ENCODE measurements at regions not wholly inside any gene's neighbourhood (a gene's known extent, or its start where the extent isn't known, plus 50 kb on each side); places are given as distances from the start of the nearest gene placed in this dataset.

GRCh38 chr7:12749069-12749468, 61.6 kb downstream of the ARL4A start:
- intact Hi-C loops (cut with micrococcal nuclease; ENCODE audit: unreplicated experiment), result no loop called here
- no peak for DNase-seq (ENCODE audit: low spot score)
- Histone ChIP-seq H3K27ac (ENCODE audit: low read depth, low read length, poor library complexity, severe bottlenecking) (no peak overlapping the region), H3K79me2 (ENCODE audit: insufficient read depth, low read depth, low read length) (no peaks in the 10 kb centered on the region), H3K4me1 (ENCODE audit: insufficient read depth, low read length, poor library complexity, severe bottlenecking) (no peaks in the 10 kb centered on the region), H2AFZ (ENCODE audit: low read length) (no peak overlapping the region), H3K9me2 (ENCODE audit: insufficient read depth, low read length) (no peaks in the 10 kb centered on the region), H4K20me1 (ENCODE audit: insufficient read depth, low read length) (no peaks in the 10 kb centered on the region), H3K36me3 (ENCODE audit: insufficient read depth, low read length) (no peaks in the 10 kb centered on the region), H3K4me2 (ENCODE audit: low read length) (no peak overlapping the region), H3K4me3 (ENCODE audit: low read depth, low read length, poor library complexity, severe bottlenecking) (no peak overlapping the region), H3K9me3 (ENCODE audit: low read length) (no peaks in the 10 kb centered on the region)
- no TSS peak for BruUV-seq (replicated peaks)
- ChIA-PET POLR2A (no interaction called here), CTCF (ENCODE audit: unreplicated experiment) (no interaction called here)
- TF ChIP-seq, protein P1, sequence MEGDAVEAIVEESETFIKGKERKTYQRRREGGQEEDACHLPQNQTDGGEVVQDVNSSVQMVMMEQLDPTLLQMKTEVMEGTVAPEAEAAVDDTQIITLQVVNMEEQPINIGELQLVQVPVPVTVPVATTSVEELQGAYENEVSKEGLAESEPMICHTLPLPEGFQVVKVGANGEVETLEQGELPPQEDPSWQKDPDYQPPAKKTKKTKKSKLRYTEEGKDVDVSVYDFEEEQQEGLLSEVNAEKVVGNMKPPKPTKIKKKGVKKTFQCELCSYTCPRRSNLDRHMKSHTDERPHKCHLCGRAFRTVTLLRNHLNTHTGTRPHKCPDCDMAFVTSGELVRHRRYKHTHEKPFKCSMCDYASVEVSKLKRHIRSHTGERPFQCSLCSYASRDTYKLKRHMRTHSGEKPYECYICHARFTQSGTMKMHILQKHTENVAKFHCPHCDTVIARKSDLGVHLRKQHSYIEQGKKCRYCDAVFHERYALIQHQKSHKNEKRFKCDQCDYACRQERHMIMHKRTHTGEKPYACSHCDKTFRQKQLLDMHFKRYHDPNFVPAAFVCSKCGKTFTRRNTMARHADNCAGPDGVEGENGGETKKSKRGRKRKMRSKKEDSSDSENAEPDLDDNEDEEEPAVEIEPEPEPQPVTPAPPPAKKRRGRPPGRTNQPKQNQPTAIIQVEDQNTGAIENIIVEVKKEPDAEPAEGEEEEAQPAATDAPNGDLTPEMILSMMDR (conservative IDR thresholded peaks at IDR 0.05; ENCODE audit: low read length), result no peak
- no peak for TF ChIP-seq EZH2phosphoT487 (IDR thresholded peaks at IDR 0.05; ENCODE audit: borderline replicate concordance, low read depth, low read length)

GRCh38 chr7:12749746-12750145, 62.3 kb downstream of the ARL4A start:
- intact Hi-C loops (cut with micrococcal nuclease; ENCODE audit: unreplicated experiment), result no loop called here
- H3K4me1 ChIP-seq (ENCODE audit: insufficient read depth, low read length, poor library complexity, severe bottlenecking), result no peaks in the 10 kb centered on the region
- no peaks in the 10 kb centered on the region for H3K36me3 ChIP-seq (ENCODE audit: insufficient read depth, low read length)
- no peaks in the 10 kb centered on the region for H4K20me1 ChIP-seq (ENCODE audit: insufficient read depth, low read length)
- no peaks in the 10 kb centered on the region for H3K9me3 ChIP-seq (ENCODE audit: low read length)
- BruUV-seq (replicated peaks), result no TSS peak
- DNase-seq (ENCODE audit: low spot score), result no peak
- H3K79me2 ChIP-seq (ENCODE audit: insufficient read depth, low read depth, low read length), result no peaks in the 10 kb centered on the region
- no peak overlapping the region for H3K4me2 ChIP-seq (ENCODE audit: low read length)
- CTCF ChIA-PET (ENCODE audit: unreplicated experiment), result no interaction called here
- no peak overlapping the region for H2AFZ ChIP-seq (ENCODE audit: low read length)
- no peak overlapping the region for H3K27ac ChIP-seq (ENCODE audit: low read depth, low read length, poor library complexity, severe bottlenecking)
- POLR2A ChIA-PET, result no interaction called here
- TF ChIP-seq EZH2phosphoT487 (IDR thresholded peaks at IDR 0.05; ENCODE audit: borderline replicate concordance, low read depth, low read length), result no peak
- TF ChIP-seq, protein P1 (conservative IDR thresholded peaks at IDR 0.05; ENCODE audit: low read length), result no peak
- H3K4me3 ChIP-seq (ENCODE audit: low read depth, low read length, poor library complexity, severe bottlenecking), result no peak overlapping the region
- H3K9me2 ChIP-seq (ENCODE audit: insufficient read depth, low read length), result no peaks in the 10 kb centered on the region

GRCh38 chr7:12751764-12752163, 64.3 kb downstream of the ARL4A start:
- CTCF ChIA-PET (ENCODE audit: unreplicated experiment), result no interaction called here

More at GRCh38 chr7:12751764-12752163, 64.3 kb downstream of the ARL4A start:
- Histone ChIP-seq H3K4me2 (ENCODE audit: low read length) (no peak overlapping the region), H3K9me2 (ENCODE audit: insufficient read depth, low read length) (no peaks in the 10 kb centered on the region), H3K79me2 (ENCODE audit: insufficient read depth, low read depth, low read length) (no peaks in the 10 kb centered on the region), H4K20me1 (ENCODE audit: insufficient read depth, low read length) (no peaks in the 10 kb centered on the region), H3K4me3 (ENCODE audit: low read depth, low read length, poor library complexity, severe bottlenecking) (no peak overlapping the region), H2AFZ (ENCODE audit: low read length) (no peak overlapping the region), H3K4me1 (ENCODE audit: insufficient read depth, low read length, poor library complexity, severe bottlenecking) (no peaks in the 10 kb centered on the region), H3K27ac (ENCODE audit: low read depth, low read length, poor library complexity, severe bottlenecking) (no peak overlapping the region), H3K9me3 (ENCODE audit: low read length) (no peaks in the 10 kb centered on the region), H3K36me3 (ENCODE audit: insufficient read depth, low read length) (no peaks in the 10 kb centered on the region)
- no peak for DNase-seq (ENCODE audit: low spot score)
- intact Hi-C loops (cut with micrococcal nuclease; ENCODE audit: unreplicated experiment), result no loop called here
- POLR2A ChIA-PET, result no interaction called here
- no TSS peak for BruUV-seq (replicated peaks)
- TF ChIP-seq, protein P1 (conservative IDR thresholded peaks at IDR 0.05; ENCODE audit: low read length), result no peak
- no peak for TF ChIP-seq EZH2phosphoT487 (IDR thresholded peaks at IDR 0.05; ENCODE audit: borderline replicate concordance, low read depth, low read length)

Data from OCI-LY7 (cell line).